ENCODE measurements at regions not wholly inside any gene's neighbourhood (a gene's known extent, or its start where the extent isn't known, plus 50 kb on each side); places are given as distances from the start of the nearest gene placed in this dataset.
A peak's percentile ranks its signal among the peaks of the same experiment; 100 is the strongest.

- CTCF ChIA-PET (ENCODE audit: low intra/inter-chr PET ratio) = no interaction called here
- in situ Hi-C loops (cut with MboI) (no loop called here), intact Hi-C loops (cut with micrococcal nuclease) (no loop called here)
- DNase-seq (ENCODE audit: extremely low read depth in 1 of 4, low spot score in 3 of 4) (no peak), FAIRE-seq (no peak), ATAC-seq (0 out of 3 replicates have a peak, but pooled peaks have one; percentile 37)
- Histone ChIP-seq H3K4me1 (replicated peaks in 1 of 2; ENCODE audit: control insufficient read depth in 2 of 2, insufficient read depth in 2 of 2, low read length in 2 of 2) (peaks cover 8 to 36% of the 10 kb centered on the region in 2 experiments; a peak in 4 of 5 replicates), H3K9me3 (replicated peaks; ENCODE audit: control insufficient read depth, insufficient read depth, low read depth, low read length) (no peaks in the 10 kb centered on the region), H3K9me1 (ENCODE audit: control insufficient read depth, insufficient read depth, low read length) (no peaks in the 10 kb centered on the region), H3K36me3 (ENCODE audit: control insufficient read depth, insufficient read depth, low read length) (no peaks in the 10 kb centered on the region), H3K27me3 (ENCODE audit: control insufficient read depth in 2 of 2, insufficient read depth in 2 of 2, low read length in 2 of 2) (no peaks in the 10 kb centered on the region), H3K27ac (ENCODE audit: extremely low read depth, low read depth, low read length) (no peak overlapping the region), H2AFZ (ENCODE audit: low read depth, low read length) (no peak overlapping the region), H3K4me2 (ENCODE audit: insufficient read depth, low read length) (no peak overlapping the region), H3K79me2 (ENCODE audit: control insufficient read depth, insufficient read depth, low read length) (no peaks in the 10 kb centered on the region), H4K20me1 (replicated peaks; ENCODE audit: control insufficient read depth, insufficient read depth, low read length) (no peaks in the 10 kb centered on the region), H3K4me3 (no peak overlapping the region), H3K9ac (ENCODE audit: insufficient read depth in 1 of 2, low read depth in 2 of 2, low read length in 2 of 2) (no peak overlapping the region)
- POLR2A ChIA-PET = no interaction called here
- WGBS (ENCODE audit: insufficient coverage, low coverage, missing lambda C conversion rate) = 31% methylated on average over 10 of the region's 15 CpGs
- no TSS peak for BruUV-seq (replicated peaks)
- TF ChIP-seq ASH1L (IDR thresholded peaks at IDR 0.05; ENCODE audit: borderline replicate concordance, low read depth, partially characterized antibody) (no peak), LCOR (CRISPR knock-in tag; IDR thresholded peaks at IDR 0.05) (no peak), ZKSCAN1 (IDR thresholded peaks at IDR 0.05; ENCODE audit: low read depth, low read length) (no peak), SMARCA4 (IDR thresholded peaks at IDR 0.05) (no peak), ZNF224 (CRISPR knock-in tag; IDR thresholded peaks at IDR 0.05) (no peak), KAT8 (IDR thresholded peaks at IDR 0.05; ENCODE audit: low read depth) (no peak), ERF (CRISPR knock-in tag; IDR thresholded peaks at IDR 0.05) (no peak), SETDB1 (IDR thresholded peaks at IDR 0.05; ENCODE audit: low read length) (no peak), IFI16 (CRISPR knock-in tag; IDR thresholded peaks at IDR 0.05) (no peak), ZNF436 (CRISPR knock-in tag; IDR thresholded peaks at IDR 0.05) (no peak), ZBTB8A (IDR thresholded peaks at IDR 0.05; ENCODE audit: partially characterized antibody) (no peak), ZNF609 (CRISPR knock-in tag; IDR thresholded peaks at IDR 0.05; ENCODE audit: borderline replicate concordance) (no peak), HDAC1 (IDR thresholded peaks at IDR 0.05) (no peak), PTBP1 (IDR thresholded peaks at IDR 0.05; ENCODE audit: low read depth, low read length) (no peak), ZNF24 (IDR thresholded peaks at IDR 0.05) (no peak)
Observed at GRCh38 chr16:29148867-29149272, 164.0 kb downstream of the LAT start.

Data from K562 (cell line).